Vagina (tissue), 2 donors: ENCODE measurements at regions not wholly inside any gene's neighbourhood (a gene's known extent, or its start where the extent isn't known, plus 50 kb on each side); places are given as distances from the start of the nearest gene placed in this dataset.

Experiments used
- CTCF ChIP-seq, 3 experiments: fragments of 450-650 bp in 2 of 3; fragments of 200-600 bp in 1 of 3; sonication (generic) in 1 of 3; IDR thresholded peaks; one replicate each; pipeline ENCODE4 v1.5.1; 2017 to 2019; ENCODE audit warnings: antibody characterized with exemption in 3 of 3, mild to moderate bottlenecking in 2 of 3, moderate library complexity in 2 of 3
- POLR2A ChIP-seq, 2 donors: fragments of 450-650 bp; IDR thresholded peaks; one replicate each; pipeline ENCODE4 v1.6.1; 2017; ENCODE audit warnings: antibody characterized with exemption in 2 of 2, mild to moderate bottlenecking in 2 of 2, moderate library complexity in 2 of 2

- TF ChIP-seq CTCF (IDR thresholded peaks at IDR 0.05): no peak
- TF ChIP-seq POLR2A (IDR thresholded peaks at IDR 0.05): no peak
These were observed 199.8 kb upstream of the SGCG start for GRCh38 chr13:22980936-22981335.
